ENCODE measurements at regions not wholly inside any gene's neighbourhood (a gene's known extent, or its start where the extent isn't known, plus 50 kb on each side); places are given as distances from the start of the nearest gene placed in this dataset.

- Mint-ChIP-seq H3K9me3 (peaks cover 3% of the 10 kb centered on the region), H3K36me3 (ENCODE audit: low read depth) (no peaks in the 10 kb centered on the region), H3K4me3 (no peak overlapping the region), H3K27ac (no peak overlapping the region), H3K27me3 (no peaks in the 10 kb centered on the region), H3K4me1 (peaks cover 2% of the 10 kb centered on the region)
- intact Hi-C loops (cut with micrococcal nuclease), result no loop called here
- no peak for DNase-seq
Measured at GRCh38 chr5:147175516-147176097, 59.2 kb upstream of the STK32A start.

DNA sequence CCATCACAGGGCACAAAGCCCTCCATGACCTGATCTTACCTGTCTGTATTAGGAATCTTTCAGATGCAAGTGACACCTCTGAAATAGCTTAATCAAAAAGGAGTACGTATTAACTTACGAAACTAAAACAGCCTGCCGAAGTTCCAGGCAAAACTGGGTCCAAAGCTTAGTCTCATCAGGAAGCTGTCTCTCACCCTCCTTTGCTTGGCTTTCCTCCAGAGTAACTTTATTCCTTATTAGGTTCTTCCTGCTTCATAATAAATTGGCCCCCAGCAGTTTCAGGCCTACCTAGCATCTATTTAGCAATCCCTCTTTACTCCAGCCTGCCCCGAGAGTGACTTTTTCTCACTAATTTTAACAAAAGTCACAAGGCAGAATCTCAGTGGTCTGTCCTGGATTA lies 58.4 kb upstream of the STK32A start:
- no peaks in the 10 kb centered on the region for H3K36me3 Mint-ChIP-seq (ENCODE audit: low read depth)
- no peak overlapping the region for H3K27ac Mint-ChIP-seq
- no peaks in the 10 kb centered on the region for H3K27me3 Mint-ChIP-seq
- intact Hi-C loops (cut with micrococcal nuclease), result no loop called here
- H3K4me3 Mint-ChIP-seq, result no peak overlapping the region
- no peak for DNase-seq
- H3K4me1 Mint-ChIP-seq, result no peaks in the 10 kb centered on the region
- H3K9me3 Mint-ChIP-seq, result no peaks in the 10 kb centered on the region

DNA sequence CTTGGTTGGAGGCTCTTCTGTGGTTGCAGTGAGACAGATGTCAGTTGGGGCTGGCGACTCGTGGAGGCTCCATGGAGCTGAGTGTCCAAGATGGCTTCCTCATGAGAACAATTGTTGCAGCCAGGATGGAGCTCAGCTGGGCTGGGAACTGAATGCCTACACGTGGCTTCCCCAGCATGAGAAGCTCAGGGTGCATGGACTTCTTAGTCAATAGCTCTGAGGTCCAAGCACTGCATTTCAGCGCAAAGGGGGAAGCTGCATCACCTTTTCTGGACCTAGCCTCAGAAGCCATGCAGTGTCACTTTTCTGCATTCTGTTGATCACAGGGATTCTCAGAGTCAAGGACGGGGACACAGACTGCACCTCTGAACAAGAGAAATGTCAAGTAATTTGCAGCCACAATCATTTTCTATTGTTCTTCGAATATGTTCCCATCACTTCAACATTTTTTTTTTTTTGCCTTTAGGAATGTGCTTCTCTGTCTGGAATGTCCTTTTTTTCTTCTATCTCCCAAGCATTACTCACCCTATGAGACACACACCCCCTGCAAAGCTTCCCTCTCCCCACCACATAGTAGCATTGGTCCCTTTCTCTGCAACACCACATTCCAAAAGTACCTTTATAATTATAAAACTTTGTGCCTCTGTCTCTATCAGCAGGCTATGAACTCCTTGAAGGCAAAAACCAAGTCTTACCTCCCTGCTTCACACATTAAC lies 57.5 kb upstream of the STK32A start:
- no peaks in the 10 kb centered on the region for H3K4me1 Mint-ChIP-seq
- no peak overlapping the region for H3K4me3 Mint-ChIP-seq
- no peaks in the 10 kb centered on the region for H3K36me3 Mint-ChIP-seq (ENCODE audit: low read depth)
- no peaks in the 10 kb centered on the region for H3K9me3 Mint-ChIP-seq
- intact Hi-C loops (cut with micrococcal nuclease), result no loop called here
- no peaks in the 10 kb centered on the region for H3K27me3 Mint-ChIP-seq
- DNase-seq, result no peak
- H3K27ac Mint-ChIP-seq, result no peak overlapping the region

DNA sequence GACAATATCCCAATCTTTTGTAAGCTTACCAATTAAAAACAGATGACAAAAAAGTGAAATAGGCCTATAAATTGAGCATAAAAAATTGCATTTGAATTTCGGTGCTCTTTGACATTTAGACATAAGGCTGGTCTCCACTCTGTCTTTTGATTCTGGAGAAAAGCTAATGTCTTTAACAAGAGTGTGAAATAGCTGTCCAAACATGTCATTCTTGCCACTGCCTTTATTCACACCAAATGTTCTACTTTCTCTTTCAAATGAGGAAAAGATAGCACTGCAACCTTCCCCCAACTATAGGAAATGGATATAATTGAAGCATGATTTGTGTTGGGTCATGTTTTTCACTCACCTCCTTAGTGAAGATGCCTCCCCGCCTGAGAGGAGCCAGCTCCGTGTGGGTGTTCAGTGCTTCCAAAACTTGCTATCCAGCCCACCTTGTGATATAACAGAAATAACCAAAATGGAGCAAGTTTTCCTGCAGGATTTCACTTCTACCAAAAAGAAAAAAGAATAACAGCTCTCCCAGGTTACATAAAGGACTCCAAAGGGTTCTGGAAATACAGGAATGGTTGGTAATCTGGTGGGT lies 55.2 kb upstream of the STK32A start:
- H3K27me3 Mint-ChIP-seq, result no peaks in the 10 kb centered on the region

GRCh38 chr5:147180751-147181150 lies 54.1 kb upstream of the STK32A start:
- DNase-seq, result no peak
- Mint-ChIP-seq H3K4me1 (no peaks in the 10 kb centered on the region), H3K4me3 (no peak overlapping the region), H3K27ac (no peak overlapping the region), H3K36me3 (ENCODE audit: low read depth) (no peaks in the 10 kb centered on the region), H3K27me3 (no peaks in the 10 kb centered on the region), H3K9me3 (no peaks in the 10 kb centered on the region)
- intact Hi-C loops (cut with micrococcal nuclease), result loop anchor here (10.0 kb wide), 2 partner anchors 86 to 216 kb away; no protein-coding TSS in a partner anchor

More for the DNA sequence above, 55.2 kb upstream of the STK32A start:
- Mint-ChIP-seq H3K36me3 (ENCODE audit: low read depth) (no peaks in the 10 kb centered on the region), H3K4me3 (no peak overlapping the region), H3K9me3 (no peaks in the 10 kb centered on the region), H3K4me1 (no peaks in the 10 kb centered on the region), H3K27ac (no peak overlapping the region)
- intact Hi-C loops (cut with micrococcal nuclease), result loop anchor here (10.0 kb wide), 2 partner anchors 85 to 215 kb away; no protein-coding TSS in a partner anchor
- no peak for DNase-seq

All from activated CD4-positive, alpha-beta T cell treated with anti-CD3 and anti-CD28 coated beads, Interleukin-2, amount 10 ng/mL, durations not matched to agents 24 days and 14 days (primary cell).